CD4-positive, alpha-beta T cell treated with Interleukin-15 for 4 hours (primary cell): ENCODE measurements at regions not wholly inside any gene's neighbourhood (a gene's known extent, or its start where the extent isn't known, plus 50 kb on each side); places are given as distances from the start of the nearest gene placed in this dataset.

Source experiments
- DNase-seq: peaks from one replicate; pipeline ENCODE4 v3.0.0-alpha.2; 2020; ENCODE audit warnings: low spot score

DNA sequence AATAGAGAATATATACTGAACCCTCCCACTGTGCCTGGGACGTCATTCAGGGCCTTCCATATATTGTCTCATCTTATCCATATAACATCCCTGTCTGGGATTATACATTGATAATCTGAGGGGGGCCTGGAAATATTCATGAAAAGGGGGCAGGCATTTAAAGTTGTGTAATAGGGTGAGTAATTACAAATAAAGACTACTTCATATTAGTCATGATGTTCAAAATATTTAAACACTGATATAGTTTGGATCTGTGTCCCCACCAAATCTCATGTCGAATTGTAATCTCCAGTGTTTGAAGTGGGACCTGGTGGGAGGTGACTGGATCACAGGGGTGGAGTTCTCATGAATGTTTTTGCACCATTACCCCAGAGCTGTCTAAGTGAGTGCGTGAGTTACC, 97.8 kb downstream of the AQP9 start:
- DNase-seq, result no peak

DNA sequence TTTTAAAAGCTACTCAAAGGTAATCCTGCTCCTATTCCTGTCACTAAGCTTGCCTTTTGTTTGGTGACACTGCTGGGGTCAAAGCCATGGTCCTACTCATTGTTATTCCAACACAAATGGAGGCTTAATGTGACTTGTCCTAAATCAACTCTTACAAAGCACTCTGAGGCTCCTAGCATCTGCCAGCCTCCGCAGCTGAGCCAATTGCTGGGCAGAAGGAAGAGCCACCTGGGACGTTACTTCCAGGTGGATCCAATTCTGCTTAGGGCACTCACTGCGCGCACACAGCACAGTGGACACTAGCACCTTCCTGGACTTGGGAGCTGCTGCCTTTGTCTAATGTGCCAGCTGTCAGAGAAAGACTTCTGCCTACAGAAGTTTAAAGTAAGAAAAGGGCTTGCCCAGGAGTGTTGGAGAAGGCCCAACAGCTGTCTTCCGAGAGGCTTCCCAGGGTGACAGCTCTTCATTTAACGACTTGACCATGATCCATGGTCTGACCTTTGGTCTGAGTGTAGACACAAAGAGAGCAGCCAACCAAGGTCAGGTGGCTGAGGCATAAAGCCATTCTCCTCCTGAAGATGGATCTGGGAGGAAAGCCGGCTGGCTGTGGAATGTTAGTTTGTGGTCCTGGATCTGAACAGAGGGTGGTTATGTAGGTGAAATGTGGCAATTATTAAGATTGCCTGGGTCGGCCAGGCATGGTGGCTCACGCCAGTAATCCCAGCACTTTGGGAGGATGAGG, 102.2 kb downstream of the AQP9 start:
- no peak for DNase-seq

DNA sequence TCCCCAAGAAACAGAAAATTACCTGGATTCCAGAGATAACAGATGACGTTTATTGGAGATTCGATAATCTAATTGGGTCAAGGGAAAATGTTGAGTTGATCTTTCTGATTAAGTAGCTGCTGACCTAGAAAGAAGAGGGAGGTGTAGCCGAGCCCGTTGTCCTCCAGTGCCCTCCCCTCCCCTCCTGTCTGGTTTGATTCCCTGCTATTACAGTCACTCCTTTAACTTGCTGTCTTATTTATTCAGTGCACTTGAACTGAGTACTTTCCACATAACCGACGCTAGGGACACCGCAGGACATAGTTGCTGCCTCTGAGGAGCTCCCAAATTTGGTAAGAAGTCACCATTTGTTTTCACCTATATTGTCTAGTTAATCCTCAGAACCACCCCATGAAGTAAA, 103.7 kb downstream of the AQP9 start:
- DNase-seq, result no peak

DNA sequence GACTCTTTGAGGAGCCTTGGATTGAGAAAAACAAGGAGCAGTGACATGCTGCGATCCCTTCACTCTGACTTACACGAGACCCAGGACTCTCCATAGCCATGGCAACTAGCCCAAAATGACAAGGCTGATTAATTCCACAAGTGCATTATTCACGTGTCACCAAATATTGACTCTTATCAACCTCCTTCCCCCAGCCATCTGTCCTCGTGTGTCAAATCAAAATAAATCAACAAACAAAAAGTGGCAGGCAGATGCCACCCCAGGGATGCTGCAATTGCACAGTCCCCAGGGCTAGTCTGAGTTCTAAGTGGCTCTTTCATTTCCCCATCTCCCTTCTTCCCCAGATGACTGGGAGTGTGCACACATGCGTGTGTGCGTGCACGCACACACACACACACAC, 104.9 kb downstream of the AQP9 start:
- no peak for DNase-seq

DNA sequence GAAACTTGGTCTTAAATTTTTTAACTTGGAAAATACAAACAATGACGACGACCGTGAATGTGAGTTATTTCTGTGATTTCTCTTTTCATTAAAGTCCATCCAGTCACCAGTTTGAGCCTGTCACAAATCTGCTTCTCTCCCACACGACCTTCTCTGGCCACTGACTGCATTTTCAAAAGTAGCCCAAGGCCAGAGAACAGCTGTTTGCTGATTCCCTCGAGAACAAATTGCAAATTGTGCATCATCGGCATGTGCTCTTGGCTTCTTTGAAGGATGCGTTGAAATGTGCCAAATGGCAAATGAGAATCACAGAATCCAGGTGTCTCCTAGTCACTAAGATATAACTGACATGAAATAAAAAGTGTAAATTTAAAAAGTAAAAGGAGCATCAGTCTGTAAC, 106.4 kb downstream of the AQP9 start:
- no peak for DNase-seq

DNA sequence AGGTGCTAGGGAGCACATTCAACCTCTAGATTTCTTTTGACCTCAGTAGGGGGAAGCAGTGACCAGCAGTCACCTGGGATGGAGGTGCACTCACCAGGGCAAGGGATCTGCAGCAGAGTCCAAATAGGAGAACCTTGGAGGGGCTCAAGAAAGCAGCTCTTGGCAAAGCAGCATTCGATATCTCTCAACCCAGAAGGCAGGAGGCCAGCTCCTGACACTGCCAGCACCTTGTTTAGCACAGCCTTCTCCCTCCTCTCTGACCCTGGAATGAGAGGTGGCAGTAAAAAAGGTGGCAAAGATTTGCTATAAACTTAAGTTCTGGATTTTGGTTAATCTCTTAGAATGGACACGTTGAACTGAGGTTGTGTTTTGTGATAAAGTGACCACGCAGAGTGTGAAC, 107.9 kb downstream of the AQP9 start:
- DNase-seq, result no peak

DNA sequence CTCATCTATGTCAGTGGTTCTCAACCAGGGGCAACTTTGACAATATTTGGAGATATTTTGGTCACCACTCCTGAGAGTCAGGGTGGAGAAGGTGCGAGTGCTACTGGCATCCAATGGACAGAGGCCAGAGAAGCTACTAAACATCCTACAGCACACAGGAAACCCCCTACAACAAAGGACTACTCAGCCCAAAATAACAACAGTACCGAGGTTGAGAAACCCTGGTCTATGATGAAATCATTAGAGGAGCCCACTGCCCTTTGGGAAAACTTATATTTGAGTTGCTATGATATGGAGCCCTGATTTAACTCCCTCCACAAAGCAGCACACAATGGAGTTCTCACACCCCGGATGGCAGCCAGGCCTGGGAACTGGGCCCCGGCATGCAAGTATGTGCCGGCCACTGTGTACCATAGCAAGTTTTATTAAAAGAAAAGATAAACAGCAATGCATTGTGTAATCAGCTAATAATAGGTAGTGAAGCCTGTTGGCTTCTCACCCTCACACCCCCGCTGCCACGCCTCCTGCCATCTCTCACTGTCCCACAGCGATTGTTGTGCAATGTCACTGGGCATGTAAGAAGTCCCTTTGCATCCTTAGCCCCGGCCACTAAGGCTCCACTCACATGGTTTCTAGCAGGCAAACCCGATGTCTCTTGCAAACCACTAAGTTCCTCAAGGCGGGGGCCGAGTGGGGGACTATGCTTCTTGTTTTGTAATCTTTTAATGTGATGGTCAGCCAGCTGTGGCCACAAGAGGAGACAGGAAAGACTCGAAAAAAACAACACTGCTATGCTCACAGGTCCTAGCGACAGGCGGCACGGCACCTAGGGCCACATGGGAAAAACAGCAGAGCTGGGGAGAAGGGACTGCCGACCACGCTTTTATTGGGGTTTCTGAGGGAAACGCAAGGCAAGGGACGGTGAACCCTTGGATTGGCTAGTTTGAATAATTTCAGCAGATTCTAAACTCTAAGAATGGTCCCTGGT, 110.0 kb downstream of the AQP9 start:
- DNase-seq, result no peak

DNA sequence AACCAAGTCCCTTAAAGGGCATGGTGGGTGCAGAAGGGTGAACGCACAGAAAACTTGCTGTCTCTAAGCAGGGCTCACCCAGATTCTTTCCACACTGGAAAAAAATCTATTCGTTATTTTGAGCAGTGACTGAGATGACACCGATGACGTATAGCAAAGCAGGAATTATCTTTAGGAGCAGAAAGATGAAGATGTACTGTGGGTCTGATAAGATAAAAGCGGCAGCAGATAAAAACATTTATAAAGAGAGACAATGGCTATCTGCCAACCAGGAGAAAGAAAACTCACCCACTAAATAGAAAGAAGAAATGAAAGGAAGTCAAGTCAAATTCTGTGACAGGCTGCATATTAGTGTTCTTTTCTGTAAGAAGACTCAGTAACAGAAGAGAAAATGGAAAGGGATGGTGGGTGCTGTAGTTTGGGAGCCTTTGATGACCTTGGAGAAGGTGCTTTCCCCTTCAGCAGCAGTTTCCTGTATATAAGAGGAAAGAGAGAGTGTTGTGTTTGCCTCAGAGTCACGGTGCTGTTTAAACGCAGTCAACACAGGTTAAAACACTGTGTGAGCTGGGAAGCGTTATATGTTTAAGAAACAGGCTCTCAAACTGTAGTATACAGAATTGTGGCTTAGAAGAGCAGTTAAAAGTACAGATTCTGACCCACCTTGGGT, 111.6 kb downstream of the AQP9 start:
- peak; percentile 7 for DNase-seq

DNA sequence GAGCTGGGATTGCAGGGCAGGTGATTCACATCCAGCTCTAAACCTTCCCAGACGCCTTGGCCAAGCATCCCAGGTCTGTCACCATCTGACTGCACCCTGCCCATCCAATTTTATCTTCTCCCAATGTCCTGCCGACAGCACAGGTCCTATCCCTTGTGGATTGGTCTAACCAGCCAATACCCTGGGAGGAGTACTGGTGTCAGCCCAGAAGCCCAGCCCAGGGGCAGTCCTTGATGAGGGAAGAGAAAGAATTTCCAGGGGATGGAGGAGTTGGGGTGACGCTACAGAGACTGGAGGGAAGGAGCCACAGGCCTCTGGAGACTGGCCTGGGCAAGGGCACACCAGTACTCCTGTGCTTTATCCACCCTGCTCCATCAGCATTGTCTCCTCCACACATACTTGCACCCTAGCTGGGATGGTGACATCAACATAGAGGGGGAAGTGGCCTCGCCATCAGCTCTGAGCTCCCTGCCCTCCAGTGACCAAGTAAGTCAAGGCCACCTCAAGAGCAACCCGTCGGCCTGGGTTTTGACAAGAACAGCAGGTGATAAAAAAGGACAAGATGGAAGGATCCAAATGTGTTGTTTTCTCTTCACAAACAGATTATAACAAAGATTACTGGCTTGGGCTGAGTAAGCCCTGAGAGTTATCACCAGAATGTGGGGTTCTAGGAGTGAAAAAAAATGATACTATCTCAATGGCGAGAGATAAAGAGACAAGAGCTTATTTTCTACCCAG, 114.6 kb downstream of the AQP9 start:
- no peak for DNase-seq

DNA sequence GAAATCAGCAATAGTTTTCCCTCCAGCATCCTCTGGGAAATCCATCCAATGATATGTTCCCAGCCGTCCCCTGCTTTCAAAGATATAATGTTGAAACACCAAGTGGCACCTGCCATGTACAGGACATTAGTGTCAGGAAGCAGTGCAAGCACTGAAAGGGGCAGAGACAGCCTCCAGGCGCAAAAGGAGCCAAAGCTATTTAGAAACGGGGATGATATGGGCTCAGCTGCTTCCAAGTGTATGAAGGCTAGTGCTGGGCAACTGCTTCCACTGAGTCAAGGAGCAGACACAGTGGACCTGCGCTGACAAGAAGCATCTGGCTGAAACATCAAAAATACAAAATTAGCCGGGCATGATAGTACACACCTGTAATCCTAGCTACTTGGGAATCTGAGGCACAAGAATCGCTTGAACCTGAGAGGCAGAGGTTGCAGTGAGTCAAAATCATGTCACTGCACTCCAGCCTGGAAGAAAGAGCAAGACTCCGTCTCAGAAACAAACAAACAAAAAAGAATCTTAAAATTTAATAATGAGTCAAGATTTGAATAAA, 119.7 kb downstream of the AQP9 start:
- no peak for DNase-seq

DNA sequence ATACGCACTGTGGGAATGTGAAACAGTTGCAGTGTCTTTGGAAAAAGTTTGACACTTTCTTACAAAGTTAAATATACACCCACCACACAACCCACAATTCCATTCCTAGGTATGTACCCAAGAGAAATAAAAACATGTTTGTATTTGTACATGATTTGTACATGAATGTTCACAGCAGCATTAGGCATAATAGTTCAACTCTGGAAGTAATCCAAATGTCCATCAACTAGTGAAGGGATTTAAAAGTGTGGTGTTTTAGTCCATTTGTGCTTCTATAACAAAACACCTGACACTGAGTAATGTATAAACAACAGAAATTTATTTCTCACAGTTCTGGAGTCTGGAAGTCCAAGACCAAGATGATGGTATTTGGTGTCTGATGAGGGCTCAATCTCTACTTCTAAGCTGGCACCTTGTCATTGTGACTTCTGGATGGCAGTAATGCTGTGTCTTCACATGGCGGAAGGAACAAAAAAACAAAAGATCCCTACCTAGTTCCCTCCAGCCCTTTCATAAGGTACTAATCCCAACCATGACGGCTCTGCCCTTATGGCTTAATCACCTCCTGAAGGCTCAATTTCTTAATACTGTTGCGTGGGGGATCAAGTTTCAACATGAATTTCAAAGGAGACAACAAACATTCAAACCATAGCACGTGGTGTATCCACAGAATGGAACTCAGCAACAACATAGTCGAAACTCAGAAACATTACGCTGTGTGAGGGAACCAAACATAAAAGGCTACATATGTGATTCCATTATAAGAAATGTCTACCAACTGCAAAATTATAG, 120.5 kb downstream of the AQP9 start:
- DNase-seq, result no peak

DNA sequence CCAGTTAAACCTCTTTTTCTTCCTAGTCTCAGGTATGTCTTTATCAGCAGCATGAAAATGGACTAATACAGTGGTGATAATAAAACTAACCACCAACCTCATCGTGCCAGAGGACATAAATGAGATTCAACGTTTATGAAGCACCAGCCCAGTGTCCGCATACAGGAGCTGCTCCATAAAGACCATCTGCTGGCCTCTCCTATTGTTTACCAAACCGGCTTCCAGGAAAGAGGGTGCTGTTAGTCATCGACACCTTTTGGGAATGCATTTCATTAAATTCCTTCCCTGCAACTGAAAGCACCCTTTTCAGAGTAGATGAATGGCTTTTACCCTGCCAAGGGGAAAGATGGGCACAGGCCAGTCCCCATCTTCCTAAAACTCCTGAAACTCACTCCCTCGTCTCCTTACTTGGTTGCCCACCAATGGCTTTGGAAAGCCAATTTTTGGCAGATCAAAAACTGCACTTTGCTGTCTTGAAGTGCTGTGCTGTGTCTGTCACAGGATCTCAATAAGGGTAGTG, 122.1 kb downstream of the AQP9 start:
- no peak for DNase-seq

DNA sequence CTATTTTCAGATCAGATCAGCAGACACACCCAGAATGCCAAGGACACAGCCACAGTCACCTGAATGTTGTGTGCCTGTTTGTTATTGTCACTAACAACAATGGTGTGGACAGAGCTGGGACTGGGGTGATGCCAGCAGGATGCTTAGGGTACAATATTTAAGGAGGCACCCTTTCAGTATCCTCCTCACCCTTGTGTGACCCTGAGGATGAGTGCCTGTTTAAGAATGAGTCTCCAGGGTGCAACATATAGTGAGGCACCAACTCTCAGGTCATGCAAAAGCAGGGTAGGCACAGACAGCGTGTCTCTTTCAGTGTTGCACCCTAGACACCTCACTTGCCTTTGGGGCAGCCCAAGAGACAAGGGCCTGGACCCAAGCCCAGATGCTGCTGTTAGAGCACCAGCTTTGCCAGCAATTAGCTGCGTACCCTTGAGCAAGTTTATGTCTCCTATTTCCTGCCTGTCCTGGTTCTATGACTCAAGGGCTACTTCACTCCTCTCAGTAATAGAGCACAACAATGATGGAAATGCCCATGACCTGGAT, 122.6 kb downstream of the AQP9 start:
- DNase-seq, result no peak

DNA sequence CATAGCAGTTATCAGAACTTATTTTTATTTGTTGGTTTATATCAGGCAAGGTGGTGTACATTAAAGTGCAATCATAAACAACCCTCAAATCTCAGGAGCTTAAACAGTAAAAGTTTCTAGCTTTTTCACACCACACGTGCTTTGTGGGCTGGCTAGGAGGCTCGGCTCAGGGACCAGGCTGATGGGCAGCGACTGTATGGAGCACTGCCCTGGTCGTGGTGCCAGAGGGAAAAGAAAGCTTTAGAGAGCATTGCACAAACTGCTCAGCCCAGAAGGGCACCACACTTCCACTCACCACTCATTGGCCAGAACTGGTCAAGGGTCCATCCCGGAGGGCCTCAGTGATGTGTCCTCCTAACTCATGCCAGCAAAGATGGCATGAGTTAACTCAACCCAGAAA, 123.2 kb downstream of the AQP9 start:
- no peak for DNase-seq

DNA sequence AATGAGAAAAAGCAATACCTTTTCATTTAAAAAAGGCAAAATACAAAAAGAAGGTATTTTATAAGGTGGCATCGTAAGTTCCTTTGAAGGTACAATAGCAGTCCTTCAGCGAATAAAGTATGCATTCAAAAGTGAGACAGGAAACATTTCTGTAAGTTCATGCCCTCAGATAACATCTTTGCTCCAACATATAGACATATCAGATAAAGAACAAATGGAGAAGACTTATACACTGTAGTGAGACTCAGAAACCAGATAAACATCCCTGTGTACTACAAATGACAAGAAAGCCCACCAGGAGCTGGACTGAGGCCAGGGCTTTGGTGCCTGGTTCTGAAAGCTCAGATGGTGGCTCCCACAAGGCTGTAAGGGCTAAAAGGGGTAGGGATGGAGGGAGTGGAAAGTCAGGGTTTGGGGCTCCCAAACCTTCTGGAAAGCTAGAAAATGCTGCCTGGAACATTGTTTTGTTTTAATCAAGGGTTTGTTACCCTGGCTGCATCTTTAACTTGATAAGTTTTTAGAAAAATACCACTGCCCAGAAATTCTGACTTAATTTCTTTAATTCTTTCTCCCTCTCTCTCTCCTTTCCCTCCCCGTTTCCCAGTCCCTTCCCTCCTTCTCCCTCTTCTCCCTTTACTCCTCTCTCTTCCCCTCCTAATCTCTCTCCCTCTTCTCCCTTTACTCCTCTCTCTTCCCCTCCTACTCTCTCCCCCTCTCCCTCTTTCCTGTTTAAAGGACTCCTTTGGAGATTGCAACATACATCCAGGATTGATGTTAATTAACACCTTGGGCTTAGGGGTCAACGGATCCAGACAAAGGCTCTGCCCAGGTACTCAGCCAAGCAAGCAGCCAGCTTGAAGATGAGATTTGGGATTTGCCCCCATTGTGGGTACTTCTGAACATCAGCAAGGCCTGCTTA, 126.1 kb downstream of the AQP9 start:
- no peak for DNase-seq

DNA sequence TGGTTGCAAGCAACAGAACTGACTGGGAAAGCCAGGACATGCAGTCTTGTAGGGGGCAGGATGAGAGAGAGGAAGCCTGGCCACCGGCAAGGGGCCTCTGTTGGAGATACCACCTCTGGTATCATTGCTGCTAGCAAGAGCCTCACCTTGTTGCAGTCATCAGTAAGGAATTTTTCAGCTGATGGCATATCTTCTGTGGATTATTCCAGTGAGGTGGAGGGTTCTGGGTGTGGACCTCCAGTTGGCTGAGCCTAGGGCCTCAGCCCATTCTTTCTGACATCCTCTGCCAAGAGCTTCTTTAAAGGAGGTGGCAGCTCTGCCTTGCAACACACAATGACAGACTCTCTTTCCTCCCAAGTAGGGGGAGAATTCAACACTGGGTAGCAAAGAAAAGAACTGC, 128.9 kb downstream of the AQP9 start:
- DNase-seq, result no peak

DNA sequence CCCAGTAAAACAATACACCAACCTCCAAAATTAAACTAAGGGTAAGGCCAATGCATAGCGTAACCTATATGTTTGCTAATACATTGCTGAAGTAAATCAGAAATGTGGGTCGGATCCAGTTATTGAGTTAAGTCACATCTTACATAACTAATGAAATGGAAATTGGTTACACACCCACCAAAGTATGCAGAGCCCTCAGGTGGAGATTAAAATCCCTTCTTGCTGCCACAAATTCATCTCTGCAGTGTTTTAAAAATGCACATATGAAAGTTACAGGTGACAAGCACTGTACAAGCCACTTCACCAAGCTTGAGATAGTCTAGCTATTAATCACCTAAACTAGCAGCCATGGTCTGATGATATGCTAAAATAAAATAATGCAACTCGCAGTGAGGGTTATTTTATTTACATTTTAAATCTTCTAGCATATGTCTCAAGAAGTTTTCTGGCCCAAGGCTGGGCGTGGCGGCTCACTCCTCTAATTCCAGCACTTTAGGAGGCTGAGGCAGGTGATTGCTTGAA, 130.6 kb downstream of the AQP9 start:
- DNase-seq, result no peak

DNA sequence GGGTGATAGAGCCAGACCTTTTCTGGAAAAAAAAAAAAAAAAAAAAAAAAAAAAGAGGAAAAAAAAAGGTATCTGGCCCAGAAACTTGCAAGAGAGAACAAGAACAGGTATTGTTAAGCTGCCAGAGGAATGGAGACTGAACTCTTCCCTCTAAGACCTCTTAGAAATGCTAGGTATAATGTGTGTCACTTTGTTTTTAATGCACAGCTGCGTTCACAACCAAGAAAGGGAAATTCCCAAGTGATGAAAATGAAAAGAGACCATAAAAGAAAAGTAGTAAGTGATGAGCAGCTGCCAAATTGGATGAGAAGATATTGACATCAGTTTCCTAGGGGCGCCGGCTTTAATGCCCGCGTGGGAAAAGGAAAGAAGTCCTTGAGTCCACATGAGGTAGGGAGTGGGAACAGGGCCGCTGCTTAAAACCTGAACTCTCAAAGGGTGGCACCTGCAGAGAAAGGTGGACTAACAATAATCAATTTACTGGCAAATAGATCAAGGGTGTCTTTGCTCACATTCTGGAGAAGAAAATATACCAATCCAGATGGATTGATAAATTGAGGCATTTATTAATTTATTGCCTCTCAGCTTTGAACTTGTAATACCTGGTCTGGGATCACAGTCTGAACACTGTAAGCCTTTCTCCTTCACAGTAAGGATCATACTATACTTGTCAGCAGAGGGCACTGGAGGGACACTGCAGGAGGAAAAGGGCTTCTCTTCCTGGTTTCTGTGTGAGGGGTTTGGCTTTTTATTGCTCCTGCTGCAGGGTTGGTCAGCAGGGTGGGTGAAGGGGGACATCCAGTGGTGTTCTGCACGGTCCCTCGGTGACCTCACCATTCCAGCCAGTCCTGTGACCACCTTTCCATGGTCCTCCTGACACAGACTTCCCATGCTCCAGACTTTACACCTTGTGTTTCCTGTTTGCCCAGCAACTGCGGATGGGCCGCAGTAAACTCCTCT, 131.6 kb downstream of the AQP9 start:
- peak; percentile 48 for DNase-seq
